DND-41 (cell line): ENCODE measurements at regions not wholly inside any gene's neighbourhood (a gene's known extent, or its start where the extent isn't known, plus 50 kb on each side); places are given as distances from the start of the nearest gene placed in this dataset.

Experiments used
- ATAC-seq: fragments of 200-7000 bp; cut with Tn5 transposase; 3 replicates; pipeline ENCODE4 v1.9.1; 2021; ENCODE audit warnings: low read depth; ENCODE audit not compliant: insufficient read depth
- DNase-seq: peaks from one replicate; pipeline ENCODE4 v3.0.0-alpha.2; 2020
- H2AFZ ChIP-seq: 2 replicates; pipeline ENCODE4 v1.6.0; 2012; ENCODE audit warnings: low read depth, low read length
- H3K27ac ChIP-seq: 2 replicates; pipeline ENCODE4 v1.5.1; 2012; ENCODE audit warnings: low read length, inconsistent platforms
- H3K27me3 ChIP-seq: fragments of 200-600 bp; sonication (generic); 2 replicates; pipeline ENCODE4 v1.6.0; 2012; ENCODE audit warnings: low read length, mild to moderate bottlenecking, inconsistent platforms; ENCODE audit not compliant: insufficient read depth, poor library complexity
- H3K36me3 ChIP-seq: 2 replicates; pipeline ENCODE4 v1.5.1; 2012; ENCODE audit warnings: low read length, inconsistent platforms; ENCODE audit not compliant: insufficient read depth
- H3K4me1 ChIP-seq: 2 replicates; pipeline ENCODE4 v1.5.1; 2012; ENCODE audit warnings: mild to moderate bottlenecking, low read length; ENCODE audit not compliant: insufficient read depth
- H3K4me2 ChIP-seq: 2 replicates; pipeline ENCODE4 v1.6.0; 2012; ENCODE audit warnings: mild to moderate bottlenecking, moderate library complexity, low read length, inconsistent platforms; ENCODE audit not compliant: insufficient read depth
- H3K4me3 ChIP-seq, 2 experiments: fragments of 200-600 bp in 1 of 2; shearing (Covaris generic) in 1 of 2; 2 replicates each; pipeline ENCODE4 v1.5.1; 2012 to 2016; ENCODE audit warnings: inconsistent platforms in 2 of 2, low read length in 2 of 2, mild to moderate bottlenecking in 2 of 2, low read depth in 1 of 2, moderate library complexity in 1 of 2
- H3K79me2 ChIP-seq: 2 replicates; pipeline ENCODE4 v1.6.0; 2012; ENCODE audit warnings: low read length, inconsistent platforms; ENCODE audit not compliant: insufficient read depth
- H3K9ac ChIP-seq: 2 replicates; pipeline ENCODE4 v1.6.0; 2012; ENCODE audit warnings: low read depth, mild to moderate bottlenecking, inconsistent platforms, low read length, moderate library complexity
- H3K9me3 ChIP-seq: 2 replicates; pipeline ENCODE4 v1.5.1; 2012; ENCODE audit warnings: low read length, moderate library complexity, mild to moderate bottlenecking, inconsistent platforms; ENCODE audit not compliant: insufficient read depth, severe bottlenecking
- H4K20me1 ChIP-seq: 2 replicates; pipeline ENCODE4 v1.6.0; 2012; ENCODE audit warnings: low read length; ENCODE audit not compliant: insufficient read depth
- CTCF ChIP-seq: IDR thresholded peaks from 2 replicates; pipeline ENCODE4 v1.5.1; 2012; ENCODE audit warnings: borderline replicate concordance, low read length, moderate library complexity, mild to moderate bottlenecking; ENCODE audit not compliant: poor library complexity, severe bottlenecking; ENCODE audit errors: extremely low read depth
- EZH2 ChIP-seq: IDR thresholded peaks from 3 replicates; pipeline ENCODE4 v1.6.1; 2012; ENCODE audit warnings: borderline replicate concordance, low read depth, mild to moderate bottlenecking, moderate library complexity, low read length, inconsistent platforms; ENCODE audit not compliant: severe bottlenecking

- DNase-seq: no peak
- no peak for ATAC-seq
- Histone ChIP-seq H3K4me1 (peaks cover 6% of the 10 kb centered on the region), H3K4me2 (no peak overlapping the region), H3K9ac (no peak overlapping the region), H3K36me3 (no peaks in the 10 kb centered on the region), H3K27ac (no peak overlapping the region), H3K9me3 (no peaks in the 10 kb centered on the region), H3K79me2 (no peaks in the 10 kb centered on the region), H4K20me1 (no peaks in the 10 kb centered on the region), H3K27me3 (peaks cover 18% of the 10 kb centered on the region), H3K4me3 (no peak overlapping the region), H2AFZ (no peak overlapping the region)
- TF ChIP-seq CTCF: no peak
- TF ChIP-seq EZH2: no peak
Observed at GRCh38 chr16:66273053-66273452, 93.4 kb upstream of the CDH5 start.

- Histone ChIP-seq H3K79me2 (no peaks in the 10 kb centered on the region), H3K9me3 (no peaks in the 10 kb centered on the region), H3K27me3 (peaks cover 23% of the 10 kb centered on the region), H3K9ac (no peak overlapping the region), H3K4me3 (no peak overlapping the region), H3K4me1 (peaks cover 6% of the 10 kb centered on the region), H3K36me3 (no peaks in the 10 kb centered on the region), H3K4me2 (no peak overlapping the region), H3K27ac (no peak overlapping the region), H4K20me1 (no peaks in the 10 kb centered on the region), H2AFZ (no peak overlapping the region)
- no peak for DNase-seq
- ATAC-seq: no peak
- no peak for TF ChIP-seq EZH2
- TF ChIP-seq CTCF: no peak
Observed at GRCh38 chr16:66272461-66272860, 94.0 kb upstream of the CDH5 start.

GRCh38 chr16:66271074-66272060 is 95.1 kb upstream of the CDH5 start:
- no peak for ATAC-seq
- DNase-seq: no peak
- Histone ChIP-seq H3K79me2 (no peaks in the 10 kb centered on the region), H3K4me2 (no peak overlapping the region), H3K9ac (no peak overlapping the region), H3K9me3 (no peaks in the 10 kb centered on the region), H3K4me1 (peaks cover 6% of the 10 kb centered on the region), H4K20me1 (peaks cover 3% of the 10 kb centered on the region; the same call in 1 of the 2 replicates), H2AFZ (no peak overlapping the region), H3K36me3 (no peaks in the 10 kb centered on the region), H3K27ac (no peak overlapping the region), H3K4me3 (no peak overlapping the region), H3K27me3 (peaks cover 24% of the 10 kb centered on the region)
- TF ChIP-seq CTCF: no peak
- TF ChIP-seq EZH2: no peak
